ENCODE measurements at regions not wholly inside any gene's neighbourhood (a gene's known extent, or its start where the extent isn't known, plus 50 kb on each side); places are given as distances from the start of the nearest gene placed in this dataset.
A peak's percentile ranks its signal among the peaks of the same experiment; 100 is the strongest.

- in situ Hi-C loops (cut with MboI; ENCODE audit: low pct_unique_long_range_greater_than_20kb, low sequenced_read_pairs) = no loop called here
- peak; percentile 34 for DNase-seq
Measured at GRCh38 chr4:71259911-71260331, 78.9 kb upstream of the SLC4A4 start.

DNA sequence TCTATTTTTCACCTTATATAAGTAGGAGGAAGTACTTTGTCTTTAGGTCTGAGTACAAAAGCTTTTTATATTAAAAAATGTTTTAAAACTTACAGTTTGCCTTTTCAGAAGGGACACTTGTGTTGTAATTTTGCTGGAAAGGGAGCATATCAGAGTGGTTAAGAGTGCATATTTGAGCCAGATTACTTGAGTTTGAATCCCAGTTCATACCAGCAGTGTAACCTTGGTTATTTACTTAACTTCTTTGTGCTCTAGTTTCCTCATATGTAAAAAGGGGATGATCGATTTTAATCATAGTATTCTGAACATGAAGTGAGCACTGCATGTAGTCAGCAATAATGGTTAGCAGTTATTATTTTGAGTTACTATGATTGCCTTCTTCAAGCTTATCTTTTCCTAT lies 78.3 kb upstream of the SLC4A4 start:
- in situ Hi-C loops (cut with MboI; ENCODE audit: low pct_unique_long_range_greater_than_20kb, low sequenced_read_pairs) = no loop called here

DNA sequence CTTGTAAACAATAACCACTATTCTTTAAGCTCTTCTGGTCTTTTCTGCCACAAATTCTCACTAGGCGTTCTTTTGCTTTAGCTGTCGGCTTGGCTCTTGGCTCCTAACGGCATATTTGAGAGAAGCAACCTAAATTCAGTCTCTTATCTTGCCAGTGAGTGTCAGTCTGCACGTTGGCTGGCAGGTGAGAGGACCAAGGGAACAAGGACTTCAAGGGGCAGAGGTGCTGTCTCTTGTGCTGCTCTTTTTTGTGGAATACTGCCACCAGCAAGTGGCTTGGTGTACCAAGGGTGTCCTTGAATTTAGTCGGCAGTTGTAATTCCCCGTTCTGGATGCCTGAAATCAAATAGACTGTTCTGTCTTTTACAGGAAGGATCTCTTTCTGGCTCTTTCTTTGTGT lies 77.8 kb upstream of the SLC4A4 start:
- in situ Hi-C loops (cut with MboI; ENCODE audit: low pct_unique_long_range_greater_than_20kb, low sequenced_read_pairs) = no loop called here

More for the DNA sequence above, 78.3 kb upstream of the SLC4A4 start:
- no peak for DNase-seq

GRCh38 chr4:71261633-71262121 lies 77.1 kb upstream of the SLC4A4 start:
- in situ Hi-C loops (cut with MboI; ENCODE audit: low pct_unique_long_range_greater_than_20kb, low sequenced_read_pairs) = no loop called here
- no peak for DNase-seq

More for the DNA sequence above, 77.8 kb upstream of the SLC4A4 start:
- DNase-seq = no peak

GRCh38 chr4:71262161-71262560 lies 76.7 kb upstream of the SLC4A4 start:
- DNase-seq = no peak
- in situ Hi-C loops (cut with MboI; ENCODE audit: low pct_unique_long_range_greater_than_20kb, low sequenced_read_pairs) = no loop called here

DNA sequence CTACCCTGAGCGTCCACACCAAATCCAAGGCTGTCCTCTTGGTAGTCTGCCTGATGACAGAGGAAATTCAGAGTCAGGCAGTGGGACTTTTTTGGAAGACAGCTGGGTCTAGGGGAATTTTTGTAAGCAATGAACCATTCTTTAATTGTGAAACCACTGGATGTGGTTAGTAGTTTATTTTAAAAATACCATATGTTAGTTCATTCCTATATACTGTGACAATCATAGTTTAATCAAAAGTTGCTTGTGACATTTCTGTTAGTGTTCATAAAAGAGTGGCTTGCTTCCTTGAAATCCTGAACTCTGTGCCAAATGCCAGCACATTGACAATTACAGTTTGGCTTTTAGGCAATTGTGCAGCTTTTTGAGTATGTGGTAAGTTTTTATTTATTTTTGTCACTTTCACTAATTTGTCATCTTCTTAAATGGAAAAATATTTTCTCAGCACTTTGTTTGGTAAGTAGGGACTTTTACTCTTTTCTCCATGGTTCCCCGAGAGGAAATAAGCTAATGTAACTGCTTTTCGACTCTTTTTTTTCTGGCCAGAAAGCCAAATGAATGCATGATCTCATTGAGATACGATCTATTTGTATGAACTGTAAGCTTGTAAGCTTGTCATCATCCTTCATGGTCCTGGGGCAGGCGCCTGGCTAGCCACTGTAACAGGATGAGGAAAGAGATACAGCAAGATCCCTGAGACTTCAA lies 72.6 kb upstream of the SLC4A4 start:
- in situ Hi-C loops (cut with MboI; ENCODE audit: low pct_unique_long_range_greater_than_20kb, low sequenced_read_pairs) = no loop called here
- DNase-seq = no peak

- no peak for DNase-seq
- in situ Hi-C loops (cut with MboI; ENCODE audit: low pct_unique_long_range_greater_than_20kb, low sequenced_read_pairs) = no loop called here
Measured at GRCh38 chr4:71267244-71267643, 71.6 kb upstream of the SLC4A4 start.

DNA sequence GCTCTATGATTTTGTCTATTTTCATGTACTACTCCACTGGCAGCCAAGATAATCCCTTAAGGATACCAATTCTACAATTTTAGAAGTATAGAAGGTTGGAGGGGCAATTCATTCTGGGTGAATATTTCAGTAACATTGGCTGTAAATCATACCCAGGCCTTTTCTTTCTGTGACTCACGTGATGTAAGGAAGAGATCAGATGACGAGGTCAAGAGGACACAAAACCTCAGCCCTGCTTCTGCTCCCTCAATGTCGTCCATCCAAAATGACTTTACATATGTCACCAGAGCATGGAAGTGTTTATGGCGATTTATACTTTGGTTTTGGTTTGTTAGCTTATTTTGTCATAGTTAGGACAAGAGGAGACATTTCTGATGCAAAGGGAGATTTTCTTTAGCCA lies 70.7 kb upstream of the SLC4A4 start:
- in situ Hi-C loops (cut with MboI; ENCODE audit: low pct_unique_long_range_greater_than_20kb, low sequenced_read_pairs) = no loop called here
- no peak for DNase-seq

DNA sequence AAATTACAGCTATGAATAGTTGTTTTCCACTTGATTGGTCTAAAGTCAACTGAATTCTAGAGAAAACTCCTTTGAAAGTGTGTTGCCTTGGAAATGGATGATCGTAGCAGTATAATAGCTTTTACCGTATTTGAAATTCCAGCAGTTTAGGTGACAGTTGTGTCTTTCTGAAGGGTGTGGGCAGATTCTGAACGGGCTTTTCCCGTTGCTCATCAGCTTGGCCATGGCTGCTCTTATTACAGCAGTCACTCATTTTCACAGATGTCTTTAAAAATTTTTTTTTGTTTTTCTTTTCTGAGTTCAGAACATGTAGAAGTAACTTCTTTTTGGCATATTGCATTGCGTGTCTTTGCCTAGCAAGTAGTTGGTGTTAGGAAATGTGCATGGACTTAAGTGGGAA lies 69.6 kb upstream of the SLC4A4 start:
- in situ Hi-C loops (cut with MboI; ENCODE audit: low pct_unique_long_range_greater_than_20kb, low sequenced_read_pairs) = no loop called here
- no peak for DNase-seq

- DNase-seq = peak; percentile 23
- in situ Hi-C loops (cut with MboI; ENCODE audit: low pct_unique_long_range_greater_than_20kb, low sequenced_read_pairs) = no loop called here
Measured at GRCh38 chr4:71270901-71271300, 67.9 kb upstream of the SLC4A4 start.

DNA sequence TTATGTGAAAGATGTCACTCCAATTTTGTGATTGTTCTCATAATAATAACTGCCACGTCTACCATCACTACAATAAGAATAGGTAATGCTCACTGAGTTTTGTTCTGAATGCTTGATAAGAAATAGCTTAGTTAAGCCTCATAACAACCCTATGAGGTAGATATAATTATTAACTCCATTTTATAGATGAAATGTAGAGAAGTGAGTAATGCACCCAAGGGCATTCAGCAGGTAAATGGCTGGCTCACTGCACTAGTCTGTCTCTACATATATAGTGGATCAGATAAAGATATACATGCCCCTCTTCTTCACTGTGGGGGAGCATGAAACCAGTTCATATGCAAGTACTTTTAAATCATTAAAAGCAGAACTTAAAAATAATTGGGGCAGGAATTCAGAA lies 65.8 kb upstream of the SLC4A4 start:
- DNase-seq = no peak
- in situ Hi-C loops (cut with MboI; ENCODE audit: low pct_unique_long_range_greater_than_20kb, low sequenced_read_pairs) = no loop called here

- peak; percentile 4 for DNase-seq
- in situ Hi-C loops (cut with MboI; ENCODE audit: low pct_unique_long_range_greater_than_20kb, low sequenced_read_pairs) = no loop called here
Measured at GRCh38 chr4:71275004-71275403, 63.8 kb upstream of the SLC4A4 start.

DNA sequence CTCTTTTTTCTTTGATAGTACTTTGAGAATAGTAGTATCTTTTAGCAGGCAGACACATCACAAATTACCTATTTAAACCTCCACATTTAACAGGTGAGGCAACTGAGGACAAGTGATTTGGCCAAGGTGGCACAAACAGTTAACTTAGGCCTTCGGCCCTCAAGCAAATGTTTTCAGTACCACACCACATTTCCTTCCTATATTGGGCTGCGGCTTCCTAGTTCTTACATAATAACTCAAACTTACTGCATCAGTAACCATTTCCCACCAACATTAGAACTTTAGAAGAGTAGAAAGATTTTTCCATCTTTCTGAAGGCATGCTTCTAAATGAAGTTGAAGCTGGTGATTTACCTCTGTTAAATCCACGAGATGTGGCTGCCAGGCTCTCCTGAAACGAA lies 63.2 kb upstream of the SLC4A4 start:
- in situ Hi-C loops (cut with MboI; ENCODE audit: low pct_unique_long_range_greater_than_20kb, low sequenced_read_pairs) = no loop called here
- DNase-seq = peak; percentile 11

- in situ Hi-C loops (cut with MboI; ENCODE audit: low pct_unique_long_range_greater_than_20kb, low sequenced_read_pairs) = no loop called here
- no peak for DNase-seq
Measured at GRCh38 chr4:71277353-71277752, 61.5 kb upstream of the SLC4A4 start.

DNA sequence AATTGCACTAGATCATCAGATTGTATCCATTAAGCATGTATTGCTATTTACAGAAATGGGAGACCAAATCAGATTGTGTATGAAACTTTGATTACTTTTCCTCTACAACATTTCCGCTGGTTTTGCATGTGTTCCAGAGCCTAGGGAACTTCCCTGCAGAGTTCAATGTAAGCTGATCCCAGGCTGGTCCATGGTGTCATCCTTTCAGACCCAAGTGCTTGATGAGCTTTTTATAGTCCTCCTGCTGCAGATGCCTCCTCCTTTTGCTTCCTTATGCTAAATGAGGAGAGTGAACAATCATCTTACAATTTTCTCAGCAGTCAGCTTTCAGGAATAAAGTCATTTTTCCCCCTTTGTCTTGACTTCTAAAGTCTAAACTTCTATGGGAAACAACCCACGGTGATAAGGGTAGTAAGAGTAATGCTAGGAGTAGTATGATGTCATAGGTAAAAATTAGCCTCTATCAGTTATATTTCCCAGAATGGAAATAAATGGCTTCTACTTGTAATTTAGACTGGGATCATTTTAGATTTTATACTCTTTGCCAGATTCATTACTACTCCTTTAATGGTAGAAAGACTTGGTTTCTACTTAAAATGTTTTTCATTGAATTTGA lies 55.1 kb upstream of the SLC4A4 start:
- no peak for DNase-seq
- in situ Hi-C loops (cut with MboI; ENCODE audit: low pct_unique_long_range_greater_than_20kb, low sequenced_read_pairs) = no loop called here

- in situ Hi-C loops (cut with MboI; ENCODE audit: low pct_unique_long_range_greater_than_20kb, low sequenced_read_pairs) = no loop called here
- DNase-seq = no peak
Measured at GRCh38 chr4:71287305-71287704, 51.5 kb upstream of the SLC4A4 start.

GRCh38 chr4:71288875-71289274 lies 49.9 kb upstream of the SLC4A4 start:
- no peak for DNase-seq
- in situ Hi-C loops (cut with MboI; ENCODE audit: low pct_unique_long_range_greater_than_20kb, low sequenced_read_pairs) = no loop called here
